Cardiac septum (tissue), 1 donor: ENCODE measurements at regions not wholly inside any gene's neighbourhood (a gene's known extent, or its start where the extent isn't known, plus 50 kb on each side); places are given as distances from the start of the nearest gene placed in this dataset.

ENCODE experiments used
- DNase-seq: peaks from one replicate; pipeline ENCODE4 v3.0.0-alpha.2; 2020; ENCODE audit warnings: low spot score
- intact Hi-C: fragments of 100-400 bp; cut with DNase I; formaldehyde crosslinking; loops from one replicate; pipeline ENCODE4 v1.14.0; 2022
- donor health status: DM: no; HTN: no; CAD: no.

GRCh38 chr9:82202808-82203207 is 214.2 kb downstream of the SPATA31D1 start:
- no peak for DNase-seq
- intact Hi-C loops: no loop called here

- DNase-seq: no peak
- intact Hi-C loops: no loop called here
Observed at GRCh38 chr9:82206490-82206889, 217.9 kb downstream of the SPATA31D1 start.

- no peak for DNase-seq
- intact Hi-C loops: no loop called here
Observed at GRCh38 chr9:82206946-82207345, 218.4 kb downstream of the SPATA31D1 start.

GRCh38 chr9:82208741-82209450 is 220.3 kb downstream of the SPATA31D1 start:
- DNase-seq: no peak
- intact Hi-C loops: no loop called here

GRCh38 chr9:82209797-82210470 is 221.4 kb downstream of the SPATA31D1 start:
- intact Hi-C loops: no loop called here
- no peak for DNase-seq

- intact Hi-C loops: no loop called here
- no peak for DNase-seq
Observed at GRCh38 chr9:82212885-82213284, 224.3 kb downstream of the SPATA31D1 start.

- no peak for DNase-seq
- intact Hi-C loops: no loop called here
Observed at GRCh38 chr9:82216435-82216834, 227.9 kb downstream of the SPATA31D1 start.

- intact Hi-C loops: no loop called here
- DNase-seq: no peak
Observed at GRCh38 chr9:82223442-82223841, 234.9 kb downstream of the SPATA31D1 start.

GRCh38 chr9:82231411-82231810 is 242.8 kb downstream of the SPATA31D1 start:
- intact Hi-C loops: no loop called here
- DNase-seq: no peak

GRCh38 chr9:82234160-82234943 is 245.8 kb downstream of the SPATA31D1 start:
- intact Hi-C loops: no loop called here
- no peak for DNase-seq

- no peak for DNase-seq
- intact Hi-C loops: no loop called here
Observed at GRCh38 chr9:82242285-82242963, 253.9 kb downstream of the SPATA31D1 start.

- no peak for DNase-seq
Observed at GRCh38 chr9:82247318-82247717, 258.7 kb downstream of the SPATA31D1 start.

GRCh38 chr9:82252116-82252515 is 263.5 kb downstream of the SPATA31D1 start:
- intact Hi-C loops: no loop called here
- DNase-seq: no peak

More at GRCh38 chr9:82247318-82247717, 258.7 kb downstream of the SPATA31D1 start:
- intact Hi-C loops: no loop called here

- no peak for DNase-seq
- intact Hi-C loops: no loop called here
Observed at GRCh38 chr9:82254646-82255367, 266.2 kb downstream of the SPATA31D1 start.

GRCh38 chr9:82255481-82256176 is 267.1 kb downstream of the SPATA31D1 start:
- intact Hi-C loops: no loop called here

GRCh38 chr9:82260691-82261090 is 272.1 kb downstream of the SPATA31D1 start:
- no peak for DNase-seq
- intact Hi-C loops: no loop called here

More at GRCh38 chr9:82255481-82256176, 267.1 kb downstream of the SPATA31D1 start:
- DNase-seq: no peak

- no peak for DNase-seq
- intact Hi-C loops: no loop called here
Observed at GRCh38 chr9:82263619-82264018, 275.0 kb downstream of the SPATA31D1 start.

GRCh38 chr9:82271106-82271561 is 282.6 kb downstream of the SPATA31D1 start:
- intact Hi-C loops: no loop called here
- DNase-seq: no peak

- intact Hi-C loops: no loop called here
- no peak for DNase-seq
Observed at GRCh38 chr9:82273121-82273520, 284.5 kb downstream of the SPATA31D1 start.
